Aorta (tissue), 5 donors: ENCODE measurements at regions not wholly inside any gene's neighbourhood (a gene's known extent, or its start where the extent isn't known, plus 50 kb on each side); places are given as distances from the start of the nearest gene placed in this dataset.
A peak's percentile ranks its signal among the peaks of the same experiment; 100 is the strongest.
"Not testable (repeated sequence)": the region's sequence is repeated elsewhere in the genome, so short reads cannot be mapped to it uniquely, and the experiment has no call there.

Experiments
- ATAC-seq: fragments of 200-7000 bp; cut with Tn5 transposase; one replicate; pipeline ENCODE4 v1.9.1; 2022; ENCODE audit warnings: moderate library complexity; ENCODE audit not compliant: low FRiP score
- DNase-seq, 2 donors: peaks; one replicate each; pipeline ENCODE4 v3.0.0-alpha.2; 2020
- H3K27ac ChIP-seq, 2 donors: one replicate each; pipeline ENCODE4 v1.5.1; 2013; ENCODE audit warnings: low read length in 2 of 2, mild to moderate bottlenecking in 2 of 2, moderate library complexity in 2 of 2, control low read depth in 1 of 2, inconsistent platforms in 1 of 2, low read depth in 1 of 2
- H3K27me3 ChIP-seq, 2 donors: one replicate each; pipeline ENCODE4 v1.6.1; 2013; ENCODE audit warnings: control low read depth in 1 of 2, low read length in 1 of 2, mild to moderate bottlenecking in 1 of 2, moderate library complexity in 1 of 2; ENCODE audit not compliant: insufficient read depth in 2 of 2, control insufficient read depth in 1 of 2
- H3K36me3 ChIP-seq, 2 donors: one replicate each; pipeline ENCODE4 v1.6.1; 2013; ENCODE audit warnings: control low read depth in 1 of 2, low read length in 1 of 2, mild to moderate bottlenecking in 1 of 2; ENCODE audit not compliant: insufficient read depth in 2 of 2, control insufficient read depth in 1 of 2
- H3K4me1 ChIP-seq, 2 donors: one replicate each; pipeline ENCODE4 v1.6.1; 2013; ENCODE audit warnings: low read length in 2 of 2, control low read depth in 1 of 2, mild to moderate bottlenecking in 1 of 2, moderate library complexity in 1 of 2; ENCODE audit not compliant: insufficient read depth in 2 of 2, control insufficient read depth in 1 of 2
- H3K4me3 ChIP-seq, 2 donors: one replicate each; pipeline ENCODE4 v1.5.1; 2013; ENCODE audit warnings: low read length in 2 of 2, control low read depth in 1 of 2, mild to moderate bottlenecking in 1 of 2
- H3K9me3 ChIP-seq: one replicate; pipeline ENCODE4 v1.6.1; 2013; ENCODE audit warnings: mild to moderate bottlenecking, low read length; ENCODE audit not compliant: control insufficient read depth
- WGBS, 2 donors: extraction: QIAGEN DNeasy Blood & Tissue Kit; methylation state at CpG; one replicate each; pipeline ENCODE4 v1.1.7; 2013; 5-methylcytosine and 5-hydroxymethylcytosine counted together
- intact Hi-C, 2 donors: fragments of 100-400 bp; cut with DNase I; formaldehyde crosslinking; loops; one replicate each; pipeline versions ENCODE4 v1.14.2 to v1.15.0; 2022
- donor health status: healthy with polysubstance abuse.
- donor health status: Bipolar disorder and iron deficiency.
- donor health status: DM: no; HTN: no; CAD: no.
- donor health status: DM: no; HTN: no; CAD: no.
- donor health status: DM: yes; HTN: yes; CAD: no.

- H3K4me1 ChIP-seq = no peaks in the 10 kb centered on the region
- no peak overlapping the region for H3K4me3 ChIP-seq
- DNase-seq (no peak), ATAC-seq (no peak)
- no peaks in the 10 kb centered on the region for H3K27me3 ChIP-seq
- H3K9me3 ChIP-seq = no peaks in the 10 kb centered on the region
- H3K27ac ChIP-seq = no peak overlapping the region
- WGBS, 2 donors = 89 to 92% methylated on average over 4 of the region's 4 CpGs
- H3K36me3 ChIP-seq = no peaks in the 10 kb centered on the region
- intact Hi-C loops = no loop called here
Observed at GRCh38 chr2:184169366-184169765, 429.0 kb upstream of the ZNF804A start.

- H3K9me3 ChIP-seq = no peaks in the 10 kb centered on the region
- intact Hi-C loops = no loop called here
- no peak for DNase-seq
- H3K4me1 ChIP-seq = no peaks in the 10 kb centered on the region
- no peaks in the 10 kb centered on the region for H3K27me3 ChIP-seq
- H3K27ac ChIP-seq = no peak overlapping the region
- H3K36me3 ChIP-seq = no peaks in the 10 kb centered on the region
- WGBS, 2 donors = 57 to 64% methylated on average over 8 of the region's 8 CpGs
- no peak for ATAC-seq
- H3K4me3 ChIP-seq = no peak overlapping the region
Observed at GRCh38 chr2:184174493-184175104, 423.7 kb upstream of the ZNF804A start.

- Histone ChIP-seq H3K27me3 (no peaks in the 10 kb centered on the region), H3K4me1 (no peaks in the 10 kb centered on the region), H3K27ac (no peak overlapping the region), H3K36me3 (no peaks in the 10 kb centered on the region), H3K9me3 (no peaks in the 10 kb centered on the region), H3K4me3 (no peak overlapping the region)
- ATAC-seq = no peak
- no peak for DNase-seq
- 56 to 60% methylated on average over 3 of the region's 3 CpGs for WGBS, 2 donors
- intact Hi-C loops = no loop called here
Observed at GRCh38 chr2:184178229-184178628, 420.1 kb upstream of the ZNF804A start.

- no peaks in the 10 kb centered on the region for H3K36me3 ChIP-seq
- H3K4me3 ChIP-seq = no peak overlapping the region
- intact Hi-C loops = no loop called here
- no peaks in the 10 kb centered on the region for H3K4me1 ChIP-seq
- WGBS, 2 donors = 80 to 89% methylated on average over 4 of the region's 4 CpGs
- no peak overlapping the region for H3K27ac ChIP-seq
- H3K9me3 ChIP-seq = no peaks in the 10 kb centered on the region
- no peak for ATAC-seq
- no peaks in the 10 kb centered on the region for H3K27me3 ChIP-seq
- no peak for DNase-seq
Observed at GRCh38 chr2:184186436-184186835, 411.9 kb upstream of the ZNF804A start.

GRCh38 chr2:184187421-184187971, 410.8 kb upstream of the ZNF804A start:
- ATAC-seq = no peak
- no peaks in the 10 kb centered on the region for H3K4me1 ChIP-seq
- no peaks in the 10 kb centered on the region for H3K9me3 ChIP-seq
- H3K4me3 ChIP-seq = no peak overlapping the region
- intact Hi-C loops = no loop called here
- 86 to 95% methylated on average over 9 of the region's 9 CpGs for WGBS, 2 donors
- no peaks in the 10 kb centered on the region for H3K36me3 ChIP-seq
- peak in 1 of 2 donors; percentile 55 for DNase-seq
- H3K27me3 ChIP-seq = no peaks in the 10 kb centered on the region
- no peak overlapping the region for H3K27ac ChIP-seq

GRCh38 chr2:184190725-184191124, 407.6 kb upstream of the ZNF804A start:
- Histone ChIP-seq H3K4me1 (no peaks in the 10 kb centered on the region), H3K27me3 (no peaks in the 10 kb centered on the region), H3K27ac (no peak overlapping the region), H3K9me3 (no peaks in the 10 kb centered on the region), H3K4me3 (no peak overlapping the region), H3K36me3 (no peaks in the 10 kb centered on the region)
- DNase-seq (no peak), ATAC-seq (no peak)
- 73 to 77% methylated on average over 3 of the region's 3 CpGs for WGBS, 2 donors
- intact Hi-C loops = no loop called here

GRCh38 chr2:184192649-184193048, 405.7 kb upstream of the ZNF804A start:
- WGBS, 2 donors = 71 to 74% methylated on average over 2 of the region's 2 CpGs
- H3K27ac ChIP-seq = no peak overlapping the region
- H3K9me3 ChIP-seq = no peaks in the 10 kb centered on the region
- ATAC-seq = no peak
- no peaks in the 10 kb centered on the region for H3K36me3 ChIP-seq
- no peak overlapping the region for H3K4me3 ChIP-seq
- H3K27me3 ChIP-seq = no peaks in the 10 kb centered on the region
- no peak for DNase-seq
- intact Hi-C loops = no loop called here
- no peaks in the 10 kb centered on the region for H3K4me1 ChIP-seq

GRCh38 chr2:184197413-184197812, 400.9 kb upstream of the ZNF804A start:
- WGBS, 2 donors = 71 to 76% methylated on average over 5 of the region's 5 CpGs

GRCh38 chr2:184198791-184199190, 399.5 kb upstream of the ZNF804A start:
- H3K36me3 ChIP-seq, intact Hi-C loops, H3K4me3 ChIP-seq, ATAC-seq, H3K4me1 ChIP-seq, H3K27ac ChIP-seq, H3K27me3 ChIP-seq, DNase-seq, H3K9me3 ChIP-seq: not testable (repeated sequence)
- 90 to 92% methylated on average over 5 of the region's 5 CpGs for WGBS, 2 donors

More at GRCh38 chr2:184197413-184197812, 400.9 kb upstream of the ZNF804A start:
- no peak overlapping the region for H3K27ac ChIP-seq
- no peaks in the 10 kb centered on the region for H3K4me1 ChIP-seq
- ATAC-seq = no peak
- no peak for DNase-seq
- H3K9me3 ChIP-seq = no peaks in the 10 kb centered on the region
- H3K27me3 ChIP-seq = no peaks in the 10 kb centered on the region
- no peaks in the 10 kb centered on the region for H3K36me3 ChIP-seq
- intact Hi-C loops = no loop called here
- H3K4me3 ChIP-seq = no peak overlapping the region
